HG03442 (cell line): ENCODE measurements at regions not wholly inside any gene's neighbourhood (a gene's known extent, or its start where the extent isn't known, plus 50 kb on each side); places are given as distances from the start of the nearest gene placed in this dataset.

ENCODE experiments used
- ATAC-seq: cut with Tn5 transposase; IDR thresholded peaks from one replicate; pipeline ENCODE4 v1.9.1; 2021; ENCODE audit warnings: mild to moderate bottlenecking, moderate library complexity; ENCODE audit not compliant: unreplicated experiment

DNA sequence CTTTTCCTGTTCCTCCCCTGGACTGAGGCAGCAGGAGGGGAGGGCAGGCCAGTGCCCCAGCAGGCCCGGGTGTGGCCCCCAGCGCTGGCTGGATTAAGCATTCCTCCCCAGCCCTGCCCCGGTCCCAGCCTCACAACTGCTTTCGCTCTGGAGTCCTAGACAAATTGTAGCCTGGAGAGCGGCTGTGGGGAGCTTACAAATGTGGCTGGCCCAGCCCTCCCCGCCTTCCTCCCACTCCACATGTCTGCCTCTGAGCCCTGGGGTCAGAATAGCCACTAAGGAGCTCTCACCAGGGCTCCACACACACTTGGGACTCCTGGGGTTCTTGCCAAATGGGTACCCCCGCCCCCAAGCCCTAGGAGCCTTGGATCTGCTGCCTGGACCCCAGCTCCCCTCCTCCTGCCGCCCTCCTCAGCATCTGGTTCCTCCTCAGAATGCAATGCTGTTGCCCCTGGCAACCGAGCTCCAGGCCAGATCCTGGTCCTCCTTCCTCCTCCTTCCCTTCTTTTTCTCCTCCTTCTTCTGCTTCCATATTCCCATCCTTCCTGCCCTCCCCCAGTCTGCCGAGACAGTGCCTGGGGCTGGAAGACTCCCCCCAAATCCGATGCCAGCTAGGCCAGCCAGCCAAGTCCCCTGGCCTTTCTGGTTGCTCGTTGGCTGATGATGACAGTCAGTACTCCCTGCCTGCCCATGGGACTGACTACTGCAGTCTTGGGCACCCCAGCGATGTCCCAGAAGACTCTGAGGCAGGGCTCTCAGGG is 91.1 kb downstream of the LINGO1 start:
- ATAC-seq, result no peak

DNA sequence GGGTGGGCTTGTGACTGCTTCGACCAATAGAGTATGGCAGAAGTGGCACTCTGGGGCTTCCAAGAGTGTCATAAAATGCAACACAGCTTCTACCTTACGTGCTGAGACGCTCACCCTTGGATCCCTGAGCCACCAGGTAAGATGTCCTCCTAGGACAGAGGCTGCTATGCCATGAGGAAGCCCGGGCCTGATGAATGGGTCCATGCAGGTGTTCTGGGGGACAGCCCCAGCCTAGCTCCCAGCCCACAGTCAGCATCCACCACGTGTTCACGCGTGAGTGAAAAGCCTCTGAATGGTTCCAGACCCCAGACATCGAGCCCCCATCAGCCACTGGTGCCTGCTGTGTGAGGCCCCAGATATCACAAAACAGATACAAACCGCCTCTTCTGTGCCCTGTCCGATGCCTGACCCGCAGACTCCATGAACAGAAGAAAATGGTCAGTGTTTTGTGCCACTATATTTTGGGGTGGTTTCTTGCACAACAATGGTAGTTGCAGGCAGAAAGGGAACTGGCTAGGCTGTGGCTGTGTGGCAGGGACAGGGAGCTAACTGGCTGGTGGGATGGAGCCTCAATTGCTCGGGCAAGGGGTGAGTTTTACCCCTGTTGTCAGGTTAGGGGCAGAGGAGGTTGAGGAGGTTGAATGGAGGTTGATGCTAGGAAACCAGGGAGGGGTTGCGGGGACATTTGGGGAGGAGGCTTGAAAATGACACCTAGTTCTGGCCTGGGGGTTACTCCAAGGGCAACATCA is 92.2 kb downstream of the LINGO1 start:
- no peak for ATAC-seq

DNA sequence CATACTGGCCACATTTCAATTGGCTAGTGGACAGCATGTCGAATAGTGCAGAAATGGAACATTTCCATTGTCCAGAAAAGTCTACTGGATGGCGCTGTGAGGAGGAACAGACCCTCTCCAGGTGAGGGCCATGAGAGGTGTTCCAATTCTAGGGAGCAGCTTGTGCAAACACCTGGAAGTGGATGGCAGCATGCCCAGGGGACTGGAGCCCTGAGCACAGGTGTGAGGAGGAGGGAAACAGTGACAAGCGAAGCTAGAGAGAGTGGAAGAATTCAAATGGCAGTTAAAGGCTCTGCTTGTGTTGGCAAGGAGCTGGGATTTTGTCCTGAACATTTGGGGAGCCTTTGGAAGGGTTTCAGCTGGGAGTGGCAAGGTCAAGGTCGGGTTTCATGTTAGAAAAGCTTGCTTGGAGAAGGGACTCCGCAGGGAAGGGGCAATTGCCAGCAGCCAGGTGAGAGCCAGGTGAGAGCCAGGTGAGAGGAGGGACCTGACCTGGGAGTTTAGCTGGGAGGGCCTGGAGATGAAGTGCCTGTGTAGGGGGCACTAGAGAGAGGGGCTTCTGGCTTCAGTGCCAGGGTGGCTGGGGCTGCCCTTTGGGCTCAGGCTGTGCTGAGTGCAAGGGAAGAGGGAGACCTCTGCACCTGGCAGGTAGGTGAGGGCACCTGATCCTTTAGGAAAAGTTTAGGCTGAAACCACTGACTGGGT is 93.8 kb downstream of the LINGO1 start:
- ATAC-seq, result no peak

DNA sequence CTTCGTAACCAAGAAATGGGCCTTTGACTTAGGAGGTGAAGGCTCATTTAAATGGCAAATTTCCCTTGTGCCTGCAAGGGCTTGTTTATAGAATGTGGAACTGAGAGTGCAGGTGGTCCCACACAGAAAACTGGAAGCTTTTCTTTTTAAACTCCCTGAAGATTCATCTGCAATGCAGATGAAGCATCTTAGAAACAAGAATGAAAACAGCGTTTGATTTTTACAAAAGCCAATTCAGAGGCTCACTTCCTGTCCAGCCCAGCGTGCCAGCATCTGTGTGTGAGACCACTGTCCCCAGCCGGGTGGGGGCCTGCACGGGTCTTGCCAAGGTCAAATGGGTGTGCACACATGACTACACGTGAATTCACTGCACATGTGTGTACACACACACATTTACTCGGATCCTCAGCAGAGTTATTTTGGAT is 94.7 kb downstream of the LINGO1 start:
- peak; percentile 63 for ATAC-seq

DNA sequence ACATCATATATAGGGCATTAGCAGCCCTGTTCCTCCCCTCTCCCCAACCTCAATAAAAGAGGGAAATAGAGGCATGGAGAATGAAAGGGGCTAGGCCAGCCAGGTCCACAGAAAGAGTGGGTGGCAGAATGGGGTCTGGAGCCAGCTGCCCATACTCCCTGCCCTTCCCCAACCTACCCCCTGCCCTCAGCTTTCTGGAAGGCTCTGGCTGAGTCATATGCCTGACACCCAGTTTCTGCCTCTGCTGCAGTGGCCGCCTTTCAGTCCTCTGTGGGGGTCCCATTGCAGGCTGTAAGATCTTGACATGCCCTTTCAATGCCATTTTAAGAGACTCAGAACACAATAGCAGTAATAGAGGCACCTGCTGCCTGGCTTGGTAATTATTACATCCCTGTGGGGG is 95.7 kb downstream of the LINGO1 start:
- ATAC-seq, result no peak

DNA sequence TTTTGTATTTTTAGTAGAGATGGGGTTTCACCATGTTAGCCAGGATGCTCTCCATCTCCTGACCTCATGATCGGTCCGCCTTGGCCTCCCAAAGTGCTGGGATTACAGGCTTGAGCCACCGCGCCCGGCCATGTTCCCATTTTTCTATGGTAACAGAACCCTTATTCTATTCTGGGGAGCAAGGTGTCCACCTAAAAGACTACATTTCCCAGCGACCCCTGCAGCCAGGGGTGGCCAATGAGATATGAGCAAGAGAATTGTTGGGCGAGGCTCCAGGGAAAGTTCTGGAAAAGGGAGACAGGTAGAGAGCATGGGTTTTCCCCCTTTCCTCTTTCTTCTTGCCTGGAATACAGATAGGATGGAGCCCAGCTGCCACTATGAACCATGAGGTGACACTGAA is 96.9 kb downstream of the LINGO1 start:
- ATAC-seq, result no peak
